ENCODE measurements at regions not wholly inside any gene's neighbourhood (a gene's known extent, or its start where the extent isn't known, plus 50 kb on each side); places are given as distances from the start of the nearest gene placed in this dataset.

GRCh38 chr6:115720900-115721299, 339.8 kb downstream of the FRK start:
- no peak for DNase-seq (ENCODE audit: low read depth)

- DNase-seq (ENCODE audit: low read depth) = no peak
Observed at GRCh38 chr6:115717472-115717871, 343.2 kb downstream of the FRK start.

GRCh38 chr6:115717062-115717461, 343.6 kb downstream of the FRK start:
- no peak for DNase-seq (ENCODE audit: low read depth)

GRCh38 chr6:115712291-115712961, 348.3 kb downstream of the FRK start:
- no peak for DNase-seq (ENCODE audit: low read depth)

- no peak for DNase-seq (ENCODE audit: low read depth)
Observed at GRCh38 chr6:115708850-115709249, 351.8 kb downstream of the FRK start.

- DNase-seq (ENCODE audit: low read depth) = no peak
Observed at GRCh38 chr6:115706981-115707380, 353.7 kb downstream of the FRK start.

GRCh38 chr6:115706324-115706723, 354.4 kb downstream of the FRK start:
- DNase-seq (ENCODE audit: low read depth) = no peak

- no peak for DNase-seq (ENCODE audit: low read depth)
Observed at GRCh38 chr6:115704028-115704427, 356.7 kb downstream of the FRK start.

- DNase-seq (ENCODE audit: low read depth) = no peak
Observed at GRCh38 chr6:115691433-115691832, 369.3 kb downstream of the FRK start.

- no peak for DNase-seq (ENCODE audit: low read depth)
Observed at GRCh38 chr6:115690854-115691253, 369.8 kb downstream of the FRK start.

- DNase-seq (ENCODE audit: low read depth) = no peak
Observed at GRCh38 chr6:115681978-115682775, 378.5 kb downstream of the FRK start.

GRCh38 chr6:115680621-115681020, 380.1 kb downstream of the FRK start:
- DNase-seq (ENCODE audit: low read depth) = no peak

- no peak for DNase-seq (ENCODE audit: low read depth)
Observed at GRCh38 chr6:115677198-115677597, 383.5 kb downstream of the FRK start.

- no peak for DNase-seq (ENCODE audit: low read depth)
Observed at GRCh38 chr6:115675443-115675842, 385.2 kb downstream of the FRK start.

- no peak for DNase-seq (ENCODE audit: low read depth)
Observed at GRCh38 chr6:115668781-115669180, 391.9 kb downstream of the FRK start.

GRCh38 chr6:115668211-115668610, 392.5 kb downstream of the FRK start:
- DNase-seq (ENCODE audit: low read depth) = no peak

- no peak for DNase-seq (ENCODE audit: low read depth)
Observed at GRCh38 chr6:115667478-115668026, 393.1 kb downstream of the FRK start.

- DNase-seq (ENCODE audit: low read depth) = no peak
Observed at GRCh38 chr6:115666997-115667396, 393.7 kb downstream of the FRK start.

- no peak for DNase-seq (ENCODE audit: low read depth)
Observed at GRCh38 chr6:115665310-115665709, 395.4 kb downstream of the FRK start.

- DNase-seq (ENCODE audit: low read depth) = no peak
Observed at GRCh38 chr6:115663681-115664080, 397.0 kb downstream of the FRK start.

GRCh38 chr6:115643762-115644161, 416.9 kb downstream of the FRK start:
- DNase-seq (ENCODE audit: low read depth) = peak; percentile 34

GRCh38 chr6:115634887-115635286, 425.8 kb downstream of the FRK start:
- no peak for DNase-seq (ENCODE audit: low read depth)

- DNase-seq (ENCODE audit: low read depth) = no peak
Observed at GRCh38 chr6:115634131-115634530, 426.6 kb downstream of the FRK start.

Measured in HS-27A (cell line).